ENCODE measurements at regions not wholly inside any gene's neighbourhood (a gene's known extent, or its start where the extent isn't known, plus 50 kb on each side); places are given as distances from the start of the nearest gene placed in this dataset.
"Not testable (repeated sequence)": the region's sequence is repeated elsewhere in the genome, so short reads cannot be mapped to it uniquely, and the experiment has no call there.

DNA sequence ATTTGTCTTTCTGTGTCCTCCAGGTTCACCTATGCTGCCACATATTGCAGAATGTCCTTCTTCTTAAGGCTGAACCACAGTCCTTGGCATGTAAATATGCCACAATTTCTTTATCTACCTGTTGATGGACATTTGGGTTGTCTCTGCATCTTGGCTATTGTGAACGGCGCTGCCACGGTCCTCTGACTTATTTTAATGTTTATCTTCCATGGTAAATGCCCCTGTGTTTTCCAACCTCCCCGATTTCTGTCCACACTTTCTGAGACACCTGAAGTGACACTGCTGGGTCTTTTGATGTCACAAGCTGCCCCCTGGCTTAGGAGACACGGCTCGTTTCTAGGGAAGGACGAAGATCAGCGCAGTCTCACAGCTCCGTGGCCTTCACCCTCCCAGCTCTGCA lies 128.3 kb upstream of the PDE10A start:
- no peak for DNase-seq (ENCODE audit: extremely low read depth in 1 of 11, low read depth in 9 of 11, low spot score in 4 of 11)

DNA sequence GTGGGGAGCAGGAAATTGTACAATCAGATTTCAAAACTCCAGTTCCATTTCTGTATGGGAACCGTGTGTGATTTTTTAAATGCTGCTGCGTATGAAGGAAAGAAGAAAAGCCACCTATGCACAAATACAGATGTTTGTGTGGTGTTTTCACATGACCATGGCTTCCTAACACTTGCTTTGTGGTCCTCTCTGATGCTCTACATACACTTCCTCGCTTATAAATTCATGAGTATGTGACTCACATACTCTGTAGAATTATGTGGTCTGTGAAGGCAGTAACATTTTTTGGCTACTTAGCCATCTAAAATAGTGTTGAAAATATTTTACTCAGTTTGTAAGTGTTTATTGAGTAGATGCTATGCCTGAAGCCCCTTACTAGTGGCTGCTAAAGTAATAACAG lies 119.8 kb upstream of the PDE10A start:
- no peak for DNase-seq (ENCODE audit: extremely low read depth in 1 of 11, low read depth in 9 of 11, low spot score in 4 of 11)

DNA sequence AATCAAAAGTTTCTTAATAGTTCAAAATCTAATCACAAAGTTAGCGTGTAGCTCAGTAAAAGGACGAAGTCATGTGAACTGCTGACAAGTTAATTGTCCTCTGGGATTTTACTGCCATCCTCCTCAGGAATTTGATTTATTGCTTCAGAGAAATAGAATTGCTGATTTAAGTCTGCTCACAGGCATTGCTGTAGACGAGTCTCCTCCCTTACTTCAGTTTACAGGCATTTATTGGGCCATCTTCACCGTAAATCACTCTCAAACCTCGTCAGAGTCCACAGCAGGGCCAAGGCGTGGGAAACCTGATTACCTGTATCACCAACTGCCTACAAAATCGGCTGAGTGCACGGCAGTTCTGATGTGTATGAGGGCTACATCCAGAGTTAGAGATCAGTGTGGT lies 119.1 kb upstream of the PDE10A start:
- DNase-seq (ENCODE audit: extremely low read depth in 1 of 11, low read depth in 9 of 11, low spot score in 4 of 11), result peak in 6 of 11 donors; percentile 20 to 64 (median 38)

DNA sequence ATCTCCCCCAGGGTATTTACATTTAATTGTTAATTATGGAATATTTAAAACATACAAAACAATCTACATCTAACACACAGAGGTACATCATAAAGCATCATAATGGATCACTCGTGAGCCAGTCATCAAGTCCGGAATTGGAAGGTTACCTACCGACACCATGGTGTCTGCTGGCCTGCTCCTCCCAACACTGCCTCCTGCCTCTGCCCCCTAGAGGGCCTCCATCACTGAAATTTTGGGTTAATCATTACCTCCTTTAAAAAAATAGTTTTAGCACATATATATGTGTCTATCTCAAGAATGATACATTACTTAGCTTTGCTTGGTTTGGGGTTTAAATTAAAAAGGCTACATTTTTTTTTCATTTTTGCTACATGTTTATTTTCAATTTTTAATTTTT lies 114.6 kb upstream of the PDE10A start:
- no peak for DNase-seq (ENCODE audit: extremely low read depth in 1 of 11, low read depth in 9 of 11, low spot score in 4 of 11)

DNA sequence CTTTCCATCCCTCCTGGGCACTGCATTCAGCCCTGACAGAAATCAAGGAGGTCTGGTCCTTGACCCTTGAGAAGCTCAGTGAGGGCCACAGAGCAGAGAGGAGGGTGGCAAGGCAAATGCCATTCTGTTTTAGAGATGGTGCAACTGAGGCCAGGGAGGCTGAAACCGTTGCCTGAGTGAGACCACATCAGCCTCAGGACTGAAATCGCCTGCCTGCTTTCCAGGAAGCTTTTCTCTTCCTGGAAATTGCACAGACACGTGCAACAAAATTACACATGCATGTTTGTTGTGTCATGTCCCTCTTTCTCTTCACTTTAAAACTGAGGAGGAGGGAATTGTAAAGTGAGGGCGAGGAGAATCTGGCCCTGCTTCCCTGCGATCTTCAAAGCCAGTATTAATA lies 113.7 kb upstream of the PDE10A start:
- DNase-seq (ENCODE audit: extremely low read depth in 1 of 11, low read depth in 9 of 11, low spot score in 4 of 11), result no peak

DNA sequence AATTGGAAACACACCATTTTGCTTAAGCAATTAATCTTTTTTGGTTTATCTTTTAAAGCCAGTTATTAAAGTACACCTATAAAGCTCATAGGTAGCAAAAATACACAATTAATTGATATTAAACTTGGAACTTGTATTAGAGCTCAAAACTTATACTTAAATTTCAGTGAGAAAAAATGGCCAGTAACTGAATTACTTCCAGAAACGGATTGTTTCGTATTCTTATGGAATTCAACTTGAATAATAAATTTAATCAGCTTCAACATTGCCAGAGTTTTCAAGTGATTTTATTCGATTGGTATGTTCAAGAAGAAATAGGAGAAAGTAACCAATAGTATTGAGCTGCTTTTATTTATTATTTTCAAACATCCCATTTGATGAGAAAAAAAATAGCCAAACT lies 112.7 kb upstream of the PDE10A start:
- DNase-seq (ENCODE audit: extremely low read depth in 1 of 11, low read depth in 9 of 11, low spot score in 4 of 11), result no peak

DNA sequence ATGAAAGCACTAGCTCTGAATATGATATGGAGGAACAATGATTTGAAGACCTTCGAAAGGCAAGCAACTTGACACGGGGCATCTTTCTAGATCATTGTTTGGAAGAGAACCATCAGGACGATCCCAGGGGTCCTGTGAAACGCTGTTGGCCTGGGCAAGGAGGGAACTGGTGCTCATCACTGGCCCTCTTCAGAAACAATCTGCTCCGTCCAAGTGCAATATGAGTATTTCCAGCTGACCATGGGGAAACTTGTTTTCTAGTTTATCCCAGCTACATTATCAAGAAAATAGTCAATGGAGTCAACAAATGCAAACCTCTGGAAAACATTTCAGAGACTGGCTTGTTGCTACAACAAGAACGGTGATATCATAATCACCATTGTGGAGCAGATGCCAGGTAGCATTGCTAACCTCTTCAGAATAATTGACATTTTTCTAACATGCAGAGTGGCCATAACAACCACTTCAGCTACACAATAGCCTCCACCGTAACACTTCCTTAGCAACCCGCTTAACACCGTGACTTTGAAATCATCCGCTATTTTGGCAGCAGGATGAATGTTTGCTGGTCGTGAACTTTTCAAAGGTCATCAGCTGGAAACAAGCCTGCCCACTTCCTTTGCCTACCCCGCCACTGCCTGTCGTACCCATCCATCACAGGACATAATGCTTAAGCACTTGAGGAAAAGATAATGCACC lies 112.0 kb upstream of the PDE10A start:
- DNase-seq (ENCODE audit: extremely low read depth in 1 of 11, low read depth in 9 of 11, low spot score in 4 of 11), result peak in 8 of 11 donors; percentile 30 to 69 (median 46)

DNA sequence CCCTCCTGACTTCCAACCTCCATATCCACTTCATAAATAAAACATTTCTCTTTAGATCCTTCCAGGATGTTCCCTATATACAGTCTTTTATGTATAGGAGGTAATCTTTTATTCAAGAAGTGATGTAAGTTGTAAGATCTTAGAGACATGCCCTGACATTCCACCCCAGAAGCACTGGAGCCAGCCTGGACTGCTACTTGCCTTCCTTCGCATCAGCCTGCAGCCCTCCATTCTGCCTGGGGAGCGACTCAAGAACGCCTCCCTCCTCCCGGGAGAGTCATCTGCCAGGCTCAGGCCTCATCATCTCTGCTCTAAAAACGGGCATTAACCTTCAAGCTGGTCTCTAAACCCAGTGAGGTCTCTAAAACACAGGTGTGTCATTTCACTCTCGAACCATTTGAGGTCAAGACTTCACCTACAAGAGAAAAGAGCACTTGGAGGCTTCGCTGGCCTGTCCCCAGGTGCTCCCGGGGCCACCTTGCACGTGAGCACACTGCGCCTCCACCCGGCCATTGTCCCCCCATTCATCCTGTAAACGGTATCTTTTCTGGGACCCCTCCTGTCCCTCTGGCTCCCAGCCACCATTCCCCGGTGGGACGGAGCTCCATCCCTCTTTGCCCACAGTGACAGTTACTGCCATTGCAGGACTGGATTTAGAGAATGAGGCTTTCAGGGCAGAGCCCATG lies 107.5 kb upstream of the PDE10A start:
- DNase-seq (ENCODE audit: extremely low read depth in 1 of 11, low read depth in 9 of 11, low spot score in 4 of 11), result no peak

DNA sequence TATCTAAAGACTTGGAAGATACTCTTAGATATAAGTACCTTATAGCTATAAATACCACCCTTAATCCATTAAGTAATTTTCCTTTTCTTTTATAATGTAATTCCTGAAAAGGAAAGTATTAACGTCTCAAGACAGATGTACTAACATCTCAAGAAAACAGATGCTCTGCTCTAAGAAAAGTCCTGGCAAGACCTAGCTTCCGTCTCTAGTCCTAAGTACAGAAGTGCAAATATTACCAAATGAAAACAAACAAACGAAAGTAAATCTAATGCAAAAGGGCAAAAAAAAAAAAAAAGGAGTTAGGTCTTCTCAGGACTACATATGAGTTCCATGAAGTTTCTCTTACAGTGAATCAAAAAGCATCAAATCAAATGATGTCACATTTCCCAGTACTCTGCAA lies 106.8 kb upstream of the PDE10A start:
- DNase-seq (ENCODE audit: extremely low read depth in 1 of 11, low read depth in 9 of 11, low spot score in 4 of 11), result no peak

DNA sequence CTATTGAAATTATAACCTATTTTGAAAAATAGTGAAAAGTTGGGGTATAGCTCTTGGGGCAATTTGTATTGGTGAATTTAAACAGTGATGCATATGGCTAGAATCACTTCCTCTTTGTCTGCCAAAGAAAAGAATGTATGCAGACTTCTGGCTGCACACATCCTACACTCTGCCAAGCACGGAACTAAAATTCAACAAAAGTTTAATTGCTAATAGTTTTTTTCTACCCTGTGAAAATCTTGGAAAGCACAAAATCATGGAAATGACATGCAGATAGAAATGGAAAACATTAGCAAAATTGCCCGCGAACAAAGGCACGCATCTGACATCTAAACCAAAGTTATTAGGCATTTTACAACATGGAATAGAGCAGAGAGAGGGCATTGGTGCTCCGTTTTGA lies 106.4 kb upstream of the PDE10A start:
- no peak for DNase-seq (ENCODE audit: extremely low read depth in 1 of 11, low read depth in 9 of 11, low spot score in 4 of 11)

DNA sequence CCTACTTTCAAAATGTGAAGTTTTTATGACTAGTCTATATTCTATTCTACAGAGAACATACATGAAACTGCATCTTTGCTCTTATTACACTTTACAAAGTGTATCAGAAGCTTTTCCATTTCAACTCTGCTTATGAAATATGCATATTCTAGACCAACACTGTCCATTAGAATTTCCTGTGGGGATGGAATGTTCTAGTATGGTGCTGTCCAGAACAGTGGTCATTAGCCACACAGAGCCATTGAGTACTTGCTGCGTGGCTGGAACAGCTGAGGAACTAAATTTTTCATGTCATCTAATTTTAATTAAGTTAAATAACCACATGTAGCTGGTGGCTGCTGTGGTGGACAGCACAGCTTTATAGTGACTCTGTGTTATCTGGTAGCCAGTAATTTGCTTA lies 105.9 kb upstream of the PDE10A start:
- no peak for DNase-seq (ENCODE audit: extremely low read depth in 1 of 11, low read depth in 9 of 11, low spot score in 4 of 11)

DNA sequence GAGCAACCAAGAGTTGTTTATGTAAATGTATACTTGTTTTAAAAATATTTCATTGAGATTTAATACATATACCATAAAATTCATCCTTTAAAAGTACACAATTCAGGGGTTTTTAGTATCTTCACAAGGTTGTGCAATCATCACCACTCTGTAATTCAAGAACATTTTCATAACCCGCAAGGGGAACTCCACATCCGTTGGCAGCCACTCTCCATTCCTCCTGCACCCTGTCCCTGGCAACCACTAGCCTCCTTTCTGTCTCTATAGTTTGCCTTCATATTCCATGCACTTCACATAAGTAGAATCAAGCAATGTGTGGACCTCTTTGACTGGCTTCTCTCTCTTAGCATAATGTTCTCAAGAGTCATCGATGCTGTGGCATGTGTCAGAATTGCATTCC lies 104.2 kb upstream of the PDE10A start:
- no peak for DNase-seq (ENCODE audit: extremely low read depth in 1 of 11, low read depth in 9 of 11, low spot score in 4 of 11)

DNA sequence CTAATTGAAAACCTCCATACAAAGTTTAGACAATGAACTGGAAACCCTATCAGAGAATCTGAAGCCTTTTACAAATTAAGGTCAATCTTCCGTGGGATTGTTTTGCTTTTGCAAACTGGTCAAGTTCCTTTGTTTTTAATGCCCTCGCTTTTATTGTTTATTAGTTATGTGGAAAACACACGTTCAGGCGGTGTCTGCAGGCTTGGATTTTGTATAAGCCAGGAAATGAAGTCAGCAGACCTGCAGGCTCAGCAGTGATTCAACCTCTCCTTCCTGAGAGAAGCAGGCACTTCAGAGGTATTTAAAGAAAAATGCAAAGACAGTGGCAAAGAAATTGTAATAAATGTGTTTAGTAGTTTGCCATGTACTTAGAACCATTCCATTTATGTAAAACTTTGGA lies 103.4 kb upstream of the PDE10A start:
- no peak for DNase-seq (ENCODE audit: extremely low read depth in 1 of 11, low read depth in 9 of 11, low spot score in 4 of 11)

DNA sequence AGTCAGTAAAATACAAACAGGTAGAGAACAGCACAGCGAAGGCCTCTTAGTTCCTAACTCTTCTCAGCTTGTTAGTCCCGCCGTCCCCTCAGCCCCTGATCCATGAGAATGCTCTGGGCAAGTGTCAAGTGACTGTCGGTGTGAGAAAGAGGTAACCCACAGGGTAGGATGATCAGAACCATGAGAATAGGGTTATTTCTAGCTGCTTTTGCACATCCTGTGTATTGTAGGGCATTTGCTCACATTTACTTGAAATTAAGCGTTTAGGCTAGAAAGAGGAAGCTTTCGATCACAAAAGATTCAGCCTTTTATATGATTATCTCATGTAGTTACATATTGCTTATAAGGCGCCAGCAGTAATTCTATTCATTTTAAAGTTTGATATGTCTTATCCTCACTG lies 103.0 kb upstream of the PDE10A start:
- no peak for DNase-seq (ENCODE audit: extremely low read depth in 1 of 11, low read depth in 9 of 11, low spot score in 4 of 11)

DNA sequence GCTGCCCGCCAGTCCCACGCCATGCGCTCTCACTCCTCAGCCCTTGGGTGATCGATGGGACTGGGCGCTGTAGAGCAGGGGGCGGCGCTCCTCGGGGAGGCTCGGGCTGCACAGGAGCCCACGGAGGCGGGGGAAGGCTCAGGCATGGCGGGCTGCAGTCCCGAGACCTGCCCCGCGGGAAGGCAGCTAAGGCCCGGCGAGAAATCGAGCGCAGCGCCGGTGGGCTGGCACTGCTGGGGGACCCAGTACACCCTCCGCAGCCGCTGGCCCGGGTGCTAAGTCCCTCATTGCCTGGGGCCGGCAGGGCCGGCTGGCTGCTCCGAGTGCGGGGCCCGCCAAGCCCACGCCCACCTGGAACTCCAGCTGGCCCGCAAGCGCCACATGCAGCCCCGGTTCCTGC lies 102.2 kb upstream of the PDE10A start:
- DNase-seq (ENCODE audit: extremely low read depth in 1 of 11, low read depth in 9 of 11, low spot score in 4 of 11), result not testable (repeated sequence)

DNA sequence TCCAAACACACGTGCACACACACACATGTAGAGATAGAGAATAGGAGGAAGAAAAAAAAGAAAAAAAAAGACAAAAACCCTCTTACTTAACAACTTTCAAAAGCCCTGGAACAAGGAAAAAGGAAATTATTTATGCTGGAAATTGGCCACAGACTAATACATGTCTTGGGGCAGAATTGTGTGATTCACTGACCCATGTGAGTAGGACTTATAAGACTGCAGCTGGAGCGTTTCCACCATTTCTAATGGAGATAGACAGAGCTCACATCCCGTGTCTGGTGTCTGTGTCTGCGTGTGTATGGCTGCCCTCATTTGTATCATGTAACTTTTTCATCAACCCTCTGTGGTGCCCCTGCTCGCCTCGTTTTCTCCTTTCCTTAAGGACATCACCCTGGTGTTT lies 99.8 kb upstream of the PDE10A start:
- no peak for DNase-seq (ENCODE audit: extremely low read depth in 1 of 11, low read depth in 9 of 11, low spot score in 4 of 11)

DNA sequence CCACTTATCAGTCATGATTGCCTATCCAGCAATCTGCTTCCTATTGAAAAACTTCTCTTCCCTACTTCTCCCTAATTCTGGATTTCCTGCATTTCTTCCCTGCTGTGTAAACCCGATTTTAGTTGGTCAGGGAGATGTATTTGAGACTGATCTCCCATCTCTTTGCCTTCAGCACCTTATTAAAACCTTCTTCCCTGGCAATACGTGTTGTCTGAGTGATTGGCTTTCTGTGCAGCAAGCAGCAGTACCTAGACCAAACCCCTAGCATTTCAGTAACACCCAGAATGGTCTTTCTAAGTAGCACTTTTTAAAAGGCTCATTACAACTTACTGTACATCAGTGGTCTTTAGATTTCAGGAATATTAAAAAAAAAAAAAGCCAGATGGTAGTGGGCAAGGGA lies 99.1 kb upstream of the PDE10A start:
- no peak for DNase-seq (ENCODE audit: extremely low read depth in 1 of 11, low read depth in 9 of 11, low spot score in 4 of 11)

DNA sequence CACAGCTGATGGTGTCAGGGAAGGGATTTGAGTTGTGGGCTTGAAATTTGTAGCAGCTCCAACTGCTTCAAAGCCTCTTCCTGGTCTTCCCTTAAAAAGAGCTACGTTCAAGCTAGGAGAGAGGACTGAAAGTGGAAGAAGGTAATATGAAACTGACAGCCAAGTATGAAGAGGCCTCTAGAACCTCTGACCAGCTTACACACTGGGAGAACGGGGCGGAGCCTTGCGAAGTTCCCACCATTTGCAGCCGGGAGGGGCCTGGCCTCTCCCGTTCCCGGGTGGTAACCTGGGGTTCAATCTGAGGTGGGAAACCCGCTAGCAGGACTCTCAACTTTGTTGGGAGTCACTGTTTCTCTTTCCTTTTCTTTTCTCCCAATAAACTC lies 97.8 kb upstream of the PDE10A start:
- DNase-seq (ENCODE audit: extremely low read depth in 1 of 11, low read depth in 9 of 11, low spot score in 4 of 11), result no peak

DNA sequence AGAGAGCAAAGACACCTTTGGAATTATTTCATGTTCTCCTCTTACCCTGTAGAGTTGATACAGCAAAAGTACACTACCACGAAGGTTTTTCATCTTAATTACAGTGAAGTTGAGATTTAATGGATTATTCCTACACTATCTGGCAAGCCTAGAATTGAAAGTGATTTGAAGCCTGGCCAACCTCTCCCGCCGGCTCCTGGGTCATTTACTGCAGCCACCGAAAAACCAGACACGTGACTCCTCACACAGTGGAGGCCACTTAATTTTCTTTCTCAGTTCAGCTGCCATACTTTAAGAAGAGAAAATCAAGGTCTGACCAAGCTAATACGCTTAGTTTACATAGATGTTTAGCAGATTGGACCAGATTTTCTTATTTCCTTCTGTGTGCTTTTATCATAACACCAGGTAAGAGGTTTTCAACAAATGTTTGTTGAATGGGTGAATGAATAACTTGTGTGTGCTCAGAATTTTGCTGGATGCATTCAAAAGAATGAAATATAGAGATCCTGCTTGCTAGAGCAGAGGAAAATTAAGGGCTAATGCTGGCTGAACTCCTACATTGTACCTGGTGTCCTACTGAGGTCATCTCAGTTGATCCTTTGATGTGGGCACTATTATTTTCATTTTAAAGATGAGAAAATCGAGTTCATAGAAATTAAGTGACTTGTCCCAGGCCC lies 97.2 kb upstream of the PDE10A start:
- no peak for DNase-seq (ENCODE audit: extremely low read depth in 1 of 11, low read depth in 9 of 11, low spot score in 4 of 11)

DNA sequence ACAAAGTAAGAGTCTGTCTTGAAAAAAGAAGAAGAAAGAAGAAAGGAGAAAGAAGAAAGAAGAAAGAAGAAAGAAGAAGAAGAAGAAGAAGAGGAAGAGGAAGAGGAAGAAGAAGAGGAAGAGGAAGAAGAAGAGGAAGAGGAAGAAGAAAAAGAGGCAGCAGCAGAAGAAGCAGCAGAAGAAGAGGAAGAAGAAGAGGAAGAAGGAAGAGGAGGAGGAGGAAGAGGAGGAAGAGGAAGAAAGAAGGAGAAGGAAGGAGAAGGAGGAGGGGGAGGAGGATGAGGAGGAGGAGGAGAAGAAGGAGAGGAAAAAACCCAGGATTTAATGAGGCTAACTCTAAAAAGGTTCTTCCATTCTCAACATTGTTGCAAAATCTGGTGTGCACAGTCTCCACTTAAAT lies 95.4 kb upstream of the PDE10A start:
- no peak for DNase-seq (ENCODE audit: extremely low read depth in 1 of 11, low read depth in 9 of 11, low spot score in 4 of 11)

DNA sequence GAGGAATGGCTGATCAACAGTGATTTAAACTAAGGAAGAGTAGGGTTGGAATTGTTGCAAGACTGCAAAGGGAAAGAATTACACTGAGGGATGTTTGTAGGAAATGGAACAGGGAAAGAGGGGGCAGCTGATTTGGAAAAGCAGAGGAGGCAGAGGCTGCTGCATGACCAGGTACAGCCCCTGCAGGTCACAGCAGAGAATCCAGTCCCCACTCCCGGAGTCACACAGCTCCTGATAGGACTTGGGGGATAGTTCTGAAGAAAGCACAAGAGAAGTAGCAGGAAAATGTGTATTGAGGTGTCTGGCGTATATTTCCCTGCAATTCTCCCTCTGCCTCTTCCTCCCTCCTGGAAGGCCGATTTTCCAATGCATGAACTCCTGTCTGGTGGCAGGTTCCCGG lies 92.5 kb upstream of the PDE10A start:
- no peak for DNase-seq (ENCODE audit: extremely low read depth in 1 of 11, low read depth in 9 of 11, low spot score in 4 of 11)

Measured in renal cortex interstitium (tissue), 11 donors.